ENCODE measurements at regions not wholly inside any gene's neighbourhood (a gene's known extent, or its start where the extent isn't known, plus 50 kb on each side); places are given as distances from the start of the nearest gene placed in this dataset.

DNA sequence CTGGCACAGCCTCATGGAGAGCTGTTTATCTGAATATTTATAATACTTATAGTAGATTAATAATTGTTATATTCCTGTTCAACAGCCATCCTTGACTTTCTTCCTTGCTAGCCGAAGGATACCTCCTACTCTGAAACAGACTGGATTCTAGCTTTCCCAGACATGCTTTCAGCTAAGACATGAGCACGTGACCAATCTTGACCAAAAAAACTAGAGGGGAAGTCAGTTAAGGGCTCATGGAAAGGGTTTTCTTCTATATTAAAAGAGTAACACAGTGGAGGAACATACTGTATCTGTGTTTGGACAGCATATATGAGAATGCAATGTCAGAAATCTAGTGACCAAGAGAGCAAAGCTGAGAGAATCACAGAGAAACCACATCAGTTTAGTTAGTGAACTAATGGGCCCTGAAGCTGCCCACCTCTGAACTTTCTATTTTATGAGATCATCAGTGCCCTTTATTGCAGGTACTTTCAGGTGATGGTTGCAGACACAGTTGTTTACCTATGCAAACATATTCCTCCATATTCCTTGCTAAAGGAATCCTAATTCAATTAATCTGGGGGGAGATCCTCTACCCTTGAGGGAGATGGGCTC, 140.4 kb upstream of the SLC24A3 start:
- H3K4me1 ChIP-seq (ENCODE audit: control insufficient read depth in 5 of 5, insufficient read depth in 5 of 5, low read length in 5 of 5) = no peaks in the 10 kb centered on the region
- H3K27me3 ChIP-seq (ENCODE audit: control insufficient read depth in 5 of 5, insufficient read depth in 4 of 5, low read length in 5 of 5) = no peaks in the 10 kb centered on the region
- no peak overlapping the region for H3K4me3 ChIP-seq (ENCODE audit: low read depth in 1 of 5, low read length in 5 of 5)
- H3K27ac ChIP-seq (ENCODE audit: low read depth, low read length) = no peak overlapping the region
- H3K9me3 ChIP-seq (ENCODE audit: control insufficient read depth in 5 of 5, low read length in 5 of 5) = peaks cover 0 to 3% (median 0%) of the 10 kb centered on the region in 5 donors
- H3K36me3 ChIP-seq (ENCODE audit: control insufficient read depth in 5 of 5, insufficient read depth in 5 of 5, low read length in 5 of 5) = no peaks in the 10 kb centered on the region
- H3K9ac ChIP-seq (ENCODE audit: low read length in 5 of 5) = no peak overlapping the region

DNA sequence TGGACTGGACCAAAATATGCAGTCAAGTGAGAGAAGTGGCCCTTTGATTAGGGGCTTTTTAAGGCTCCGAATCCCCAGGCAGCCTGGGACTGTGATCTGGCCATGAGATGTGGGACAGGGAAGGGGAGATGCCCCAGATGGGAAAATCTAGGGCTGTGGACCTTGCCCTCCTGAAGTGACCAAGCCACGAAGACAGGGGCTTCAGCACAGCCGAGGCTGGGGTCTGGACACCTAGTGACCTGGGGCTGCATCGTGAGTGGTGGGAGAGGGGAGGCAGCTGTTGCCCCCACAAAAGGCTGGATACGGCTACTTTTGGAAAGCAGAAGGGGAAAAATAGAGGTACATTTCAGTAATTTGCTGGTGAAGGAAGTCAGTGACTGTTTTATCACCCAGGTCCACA, 139.5 kb upstream of the SLC24A3 start:
- Histone ChIP-seq H3K9ac (ENCODE audit: low read length in 5 of 5) (no peak overlapping the region), H3K4me3 (ENCODE audit: low read depth in 1 of 5, low read length in 5 of 5) (no peak overlapping the region), H3K9me3 (ENCODE audit: control insufficient read depth in 5 of 5, low read length in 5 of 5) (no peaks in the 10 kb centered on the region), H3K36me3 (ENCODE audit: control insufficient read depth in 5 of 5, insufficient read depth in 5 of 5, low read length in 5 of 5) (no peaks in the 10 kb centered on the region), H3K27me3 (ENCODE audit: control insufficient read depth in 5 of 5, insufficient read depth in 4 of 5, low read length in 5 of 5) (no peaks in the 10 kb centered on the region), H3K27ac (ENCODE audit: low read depth, low read length) (no peak overlapping the region), H3K4me1 (ENCODE audit: control insufficient read depth in 5 of 5, insufficient read depth in 5 of 5, low read length in 5 of 5) (no peaks in the 10 kb centered on the region)

DNA sequence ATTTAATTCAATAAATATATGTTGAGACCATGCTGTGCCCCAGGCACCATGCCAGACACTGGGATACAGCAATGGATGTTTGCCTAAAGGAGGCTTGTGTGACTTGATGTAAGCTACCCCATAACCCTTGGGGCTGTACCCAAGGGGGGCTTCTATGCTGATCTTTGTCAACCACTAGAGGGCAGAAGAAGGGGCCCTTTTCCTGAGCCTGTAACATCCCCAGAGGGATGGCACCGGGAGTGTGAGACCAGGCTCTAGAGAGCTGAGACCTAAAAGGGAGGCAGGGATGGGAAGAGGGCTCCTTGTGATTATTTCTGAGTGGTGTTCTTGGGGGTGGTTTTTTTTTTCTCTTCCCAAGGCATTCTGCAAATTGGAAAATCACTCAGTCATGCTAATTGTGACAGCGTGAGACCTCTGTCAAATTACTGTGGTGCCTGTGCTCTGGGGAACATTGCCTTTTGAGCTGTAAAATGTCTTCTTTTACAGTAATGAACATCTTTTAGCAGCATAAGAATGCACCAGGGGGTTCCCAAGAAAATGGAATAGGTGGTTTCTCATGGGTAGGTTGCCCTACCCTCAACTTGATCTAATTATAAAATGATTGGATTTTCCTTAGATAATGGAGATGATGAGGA, 138.7 kb upstream of the SLC24A3 start:
- Histone ChIP-seq H3K27ac (ENCODE audit: low read depth, low read length) (no peak overlapping the region), H3K9ac (ENCODE audit: low read length in 5 of 5) (no peak overlapping the region), H3K4me1 (ENCODE audit: control insufficient read depth in 5 of 5, insufficient read depth in 5 of 5, low read length in 5 of 5) (no peaks in the 10 kb centered on the region), H3K27me3 (ENCODE audit: control insufficient read depth in 5 of 5, insufficient read depth in 4 of 5, low read length in 5 of 5) (no peaks in the 10 kb centered on the region), H3K36me3 (ENCODE audit: control insufficient read depth in 5 of 5, insufficient read depth in 5 of 5, low read length in 5 of 5) (no peaks in the 10 kb centered on the region), H3K9me3 (ENCODE audit: control insufficient read depth in 5 of 5, low read length in 5 of 5) (no peaks in the 10 kb centered on the region), H3K4me3 (ENCODE audit: low read depth in 1 of 5, low read length in 5 of 5) (no peak overlapping the region)

DNA sequence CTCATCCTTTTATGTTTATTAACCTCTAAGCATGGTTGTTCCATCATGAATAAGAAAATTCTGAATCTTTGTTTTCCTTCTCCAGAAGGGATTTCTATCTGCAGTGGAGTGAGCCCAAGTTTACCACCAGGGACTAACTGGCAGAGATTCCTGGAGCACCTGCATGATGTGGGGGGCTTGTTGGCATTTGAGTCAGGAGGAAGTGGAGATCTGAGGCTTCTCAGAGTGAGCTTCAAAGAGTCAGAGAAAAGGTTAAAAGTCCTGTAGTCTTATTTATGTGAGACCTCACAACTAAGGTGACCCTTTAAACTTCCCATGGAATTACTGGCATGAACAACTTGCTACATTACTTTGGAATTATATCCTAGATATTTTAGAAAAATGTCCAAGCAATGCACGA, 138.1 kb upstream of the SLC24A3 start:
- H3K27ac ChIP-seq (ENCODE audit: low read depth, low read length) = no peak overlapping the region
- H3K4me3 ChIP-seq (ENCODE audit: low read depth in 1 of 5, low read length in 5 of 5) = no peak overlapping the region
- H3K9me3 ChIP-seq (ENCODE audit: control insufficient read depth in 5 of 5, low read length in 5 of 5) = no peaks in the 10 kb centered on the region
- no peak overlapping the region for H3K9ac ChIP-seq (ENCODE audit: low read length in 5 of 5)
- no peaks in the 10 kb centered on the region for H3K27me3 ChIP-seq (ENCODE audit: control insufficient read depth in 5 of 5, insufficient read depth in 4 of 5, low read length in 5 of 5)
- no peaks in the 10 kb centered on the region for H3K36me3 ChIP-seq (ENCODE audit: control insufficient read depth in 5 of 5, insufficient read depth in 5 of 5, low read length in 5 of 5)
- H3K4me1 ChIP-seq (ENCODE audit: control insufficient read depth in 5 of 5, insufficient read depth in 5 of 5, low read length in 5 of 5) = no peaks in the 10 kb centered on the region

DNA sequence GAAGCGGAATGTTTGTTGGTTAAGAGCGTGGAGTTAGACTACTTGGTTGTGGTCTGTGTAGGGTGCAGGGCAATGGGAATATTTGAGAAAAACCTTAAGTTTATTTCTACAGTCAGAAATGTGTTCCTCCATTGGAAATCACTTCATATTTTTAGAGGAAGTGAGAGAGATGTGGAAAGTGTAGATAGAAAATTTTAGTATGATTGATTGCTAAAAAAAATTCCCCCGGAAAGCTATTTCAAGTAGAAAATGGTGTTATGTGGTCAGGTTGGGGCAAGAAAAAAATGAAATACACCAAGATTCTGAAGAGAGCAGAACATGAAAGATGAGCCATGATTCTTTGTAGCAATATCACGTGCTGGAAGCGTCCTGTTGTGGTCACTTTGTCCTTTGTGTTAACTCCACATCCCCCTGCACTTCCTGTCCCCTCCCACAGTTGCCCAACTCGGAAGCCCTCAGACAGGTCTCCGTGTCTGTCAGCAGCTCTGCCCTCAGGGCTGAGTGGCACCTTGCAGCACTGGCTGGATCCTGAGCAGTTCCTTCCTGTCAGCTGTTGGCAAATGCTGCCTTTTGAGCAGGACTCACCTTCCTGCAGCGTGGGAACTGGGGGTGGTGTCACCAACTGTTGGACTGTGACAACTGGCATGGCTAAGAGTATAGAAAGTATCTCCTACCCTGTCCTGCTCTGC, 137.5 kb upstream of the SLC24A3 start:
- Histone ChIP-seq H3K4me3 (ENCODE audit: low read depth in 1 of 5, low read length in 5 of 5) (no peak overlapping the region), H3K27me3 (ENCODE audit: control insufficient read depth in 5 of 5, insufficient read depth in 4 of 5, low read length in 5 of 5) (no peaks in the 10 kb centered on the region), H3K36me3 (ENCODE audit: control insufficient read depth in 5 of 5, insufficient read depth in 5 of 5, low read length in 5 of 5) (no peaks in the 10 kb centered on the region), H3K9ac (ENCODE audit: low read length in 5 of 5) (no peak overlapping the region), H3K27ac (ENCODE audit: low read depth, low read length) (no peak overlapping the region), H3K4me1 (ENCODE audit: control insufficient read depth in 5 of 5, insufficient read depth in 5 of 5, low read length in 5 of 5) (peaks cover 0 to 2% (median 0%) of the 10 kb centered on the region in 5 donors), H3K9me3 (ENCODE audit: control insufficient read depth in 5 of 5, low read length in 5 of 5) (no peaks in the 10 kb centered on the region)

DNA sequence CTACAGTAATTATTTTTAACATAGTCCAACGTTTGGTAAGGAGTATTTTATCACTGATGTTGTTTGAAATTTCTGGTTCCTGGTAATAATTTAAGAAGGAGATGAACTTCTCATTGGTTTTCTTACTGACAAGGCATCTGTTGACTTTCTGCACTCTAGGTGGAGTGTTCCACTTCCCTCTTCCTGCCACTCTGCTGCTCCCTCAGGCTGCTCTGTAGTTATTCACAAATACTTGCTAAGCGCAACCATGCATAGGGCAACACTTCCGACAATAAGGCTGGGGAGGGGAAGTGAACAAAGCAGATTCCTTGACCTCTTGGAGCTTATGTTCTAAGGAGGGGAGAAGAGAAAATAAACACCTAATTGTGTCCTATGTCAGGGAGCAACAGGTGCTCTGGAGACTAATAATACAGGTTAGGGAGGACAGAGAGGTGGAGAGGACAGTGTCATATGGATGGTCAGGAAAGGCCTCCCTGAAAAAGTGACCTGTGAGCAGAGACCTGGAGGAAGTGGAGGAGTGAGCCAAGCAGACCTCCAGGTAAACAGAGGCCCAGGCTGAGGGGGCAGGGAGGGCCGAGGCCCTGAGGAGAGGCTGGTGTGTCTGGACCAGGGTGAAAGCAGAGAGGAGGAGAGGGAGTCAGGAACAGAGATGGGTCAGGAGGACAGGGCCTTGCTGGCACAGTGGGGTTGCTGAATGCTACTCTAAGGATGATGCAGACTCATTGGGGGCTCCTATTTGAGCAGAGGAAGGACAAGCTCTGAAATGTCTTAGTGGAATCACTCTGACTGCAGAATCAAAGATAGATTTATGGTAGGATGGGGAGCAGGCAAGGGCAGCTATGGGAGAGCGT, 134.8 kb upstream of the SLC24A3 start:
- no peaks in the 10 kb centered on the region for H3K27me3 ChIP-seq (ENCODE audit: control insufficient read depth in 5 of 5, insufficient read depth in 4 of 5, low read length in 5 of 5)
- no peaks in the 10 kb centered on the region for H3K9me3 ChIP-seq (ENCODE audit: control insufficient read depth in 5 of 5, low read length in 5 of 5)
- H3K27ac ChIP-seq (ENCODE audit: low read depth, low read length) = no peak overlapping the region
- no peaks in the 10 kb centered on the region for H3K36me3 ChIP-seq (ENCODE audit: control insufficient read depth in 5 of 5, insufficient read depth in 5 of 5, low read length in 5 of 5)
- peaks cover 0 to 2% (median 0%) of the 10 kb centered on the region in 5 donors for H3K4me1 ChIP-seq (ENCODE audit: control insufficient read depth in 5 of 5, insufficient read depth in 5 of 5, low read length in 5 of 5)
- no peak overlapping the region for H3K4me3 ChIP-seq (ENCODE audit: low read depth in 1 of 5, low read length in 5 of 5)
- no peak overlapping the region for H3K9ac ChIP-seq (ENCODE audit: low read length in 5 of 5)

DNA sequence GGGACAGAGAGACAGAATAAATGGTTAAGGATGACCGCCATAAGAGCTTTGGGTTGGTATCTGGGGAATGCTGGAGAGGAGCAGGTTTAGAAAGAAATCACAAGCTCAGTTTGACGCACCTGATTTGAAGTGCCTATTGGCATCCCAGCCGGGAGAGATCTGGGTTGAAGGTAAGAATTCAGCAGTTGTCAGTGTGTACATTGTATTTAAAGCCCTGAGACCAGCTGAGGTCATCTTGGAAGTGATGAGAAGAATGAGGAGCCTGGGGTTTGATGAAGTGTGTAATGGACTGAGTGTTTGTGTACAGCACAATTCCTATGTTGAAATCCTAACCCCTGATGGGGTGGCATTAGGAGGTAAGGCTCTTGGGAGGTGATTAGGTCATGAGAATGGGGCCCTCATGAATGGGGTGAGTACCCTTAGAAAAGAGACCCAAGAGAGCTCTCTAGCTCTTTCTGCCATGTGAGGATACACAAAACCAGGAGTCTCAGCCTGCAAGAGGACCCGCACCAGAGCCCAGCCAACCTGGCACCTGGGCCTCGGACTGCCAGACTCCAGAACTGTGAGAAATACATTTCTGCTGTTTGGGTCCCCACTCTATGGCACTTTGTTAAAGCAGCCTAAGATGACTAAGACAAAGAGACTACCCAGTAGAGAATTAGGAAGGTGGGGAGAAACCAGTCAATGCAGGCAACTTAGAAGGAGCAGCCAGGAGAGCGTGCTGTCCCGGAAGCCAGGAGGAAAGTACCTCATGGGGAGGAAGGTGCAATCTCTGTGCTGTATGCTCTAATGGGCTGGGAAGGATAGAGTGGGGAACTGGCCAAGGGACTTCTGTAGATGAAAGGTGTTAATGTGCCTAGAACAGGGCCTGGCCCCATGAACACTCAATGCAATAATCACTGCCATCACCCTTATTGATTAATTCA, 133.7 kb upstream of the SLC24A3 start:
- Histone ChIP-seq H3K4me1 (ENCODE audit: control insufficient read depth in 5 of 5, insufficient read depth in 5 of 5, low read length in 5 of 5) (peaks cover 0 to 2% (median 0%) of the 10 kb centered on the region in 5 donors), H3K4me3 (ENCODE audit: low read depth in 1 of 5, low read length in 5 of 5) (no peak overlapping the region), H3K27me3 (ENCODE audit: control insufficient read depth in 5 of 5, insufficient read depth in 4 of 5, low read length in 5 of 5) (no peaks in the 10 kb centered on the region), H3K27ac (ENCODE audit: low read depth, low read length) (no peak overlapping the region), H3K36me3 (ENCODE audit: control insufficient read depth in 5 of 5, insufficient read depth in 5 of 5, low read length in 5 of 5) (no peaks in the 10 kb centered on the region), H3K9me3 (ENCODE audit: control insufficient read depth in 5 of 5, low read length in 5 of 5) (no peaks in the 10 kb centered on the region), H3K9ac (ENCODE audit: low read length in 5 of 5) (no peak overlapping the region)

DNA sequence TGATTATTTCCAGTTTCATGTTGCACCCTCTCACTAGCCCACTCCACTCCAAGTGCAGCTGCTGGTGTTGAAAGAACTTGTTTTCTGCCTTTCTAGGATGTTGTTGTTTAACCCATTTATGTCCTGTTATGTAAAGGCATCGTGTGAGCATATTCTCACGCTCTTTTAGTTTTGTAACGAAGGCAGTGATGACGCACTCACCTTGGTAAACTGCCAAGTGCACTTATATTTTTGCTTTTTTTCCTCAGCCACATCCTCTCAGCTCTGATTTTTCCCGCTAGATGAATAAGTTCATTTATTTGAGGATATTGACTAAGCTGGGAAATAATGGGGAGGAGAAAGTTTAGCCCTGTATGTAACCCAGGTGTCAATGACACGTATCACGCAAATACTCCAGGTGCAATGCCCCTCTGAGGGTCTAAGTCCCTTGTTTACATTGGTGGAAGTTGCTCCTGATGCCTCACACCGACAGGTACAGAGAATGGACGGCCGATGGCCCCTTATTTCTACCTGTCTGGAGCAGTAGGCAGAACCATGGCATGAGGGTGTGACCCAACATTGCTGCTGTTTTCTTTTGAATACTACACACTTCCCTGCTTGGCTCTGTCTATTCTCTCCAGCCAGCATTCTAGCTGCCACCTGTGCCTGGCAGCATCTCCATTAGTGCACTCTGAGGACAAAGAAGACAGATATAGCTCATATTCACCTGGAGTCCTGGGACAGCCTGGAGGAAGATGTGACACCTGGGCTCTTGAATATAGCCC, 132.7 kb upstream of the SLC24A3 start:
- H3K9me3 ChIP-seq (ENCODE audit: control insufficient read depth in 5 of 5, low read length in 5 of 5) = no peaks in the 10 kb centered on the region
- no peak overlapping the region for H3K9ac ChIP-seq (ENCODE audit: low read length in 5 of 5)
- H3K36me3 ChIP-seq (ENCODE audit: control insufficient read depth in 5 of 5, insufficient read depth in 5 of 5, low read length in 5 of 5) = no peaks in the 10 kb centered on the region
- peaks cover 0 to 2% (median 0%) of the 10 kb centered on the region in 5 donors for H3K4me1 ChIP-seq (ENCODE audit: control insufficient read depth in 5 of 5, insufficient read depth in 5 of 5, low read length in 5 of 5)
- no peak overlapping the region for H3K4me3 ChIP-seq (ENCODE audit: low read depth in 1 of 5, low read length in 5 of 5)
- H3K27me3 ChIP-seq (ENCODE audit: control insufficient read depth in 5 of 5, insufficient read depth in 4 of 5, low read length in 5 of 5) = no peaks in the 10 kb centered on the region
- no peak overlapping the region for H3K27ac ChIP-seq (ENCODE audit: low read depth, low read length)

DNA sequence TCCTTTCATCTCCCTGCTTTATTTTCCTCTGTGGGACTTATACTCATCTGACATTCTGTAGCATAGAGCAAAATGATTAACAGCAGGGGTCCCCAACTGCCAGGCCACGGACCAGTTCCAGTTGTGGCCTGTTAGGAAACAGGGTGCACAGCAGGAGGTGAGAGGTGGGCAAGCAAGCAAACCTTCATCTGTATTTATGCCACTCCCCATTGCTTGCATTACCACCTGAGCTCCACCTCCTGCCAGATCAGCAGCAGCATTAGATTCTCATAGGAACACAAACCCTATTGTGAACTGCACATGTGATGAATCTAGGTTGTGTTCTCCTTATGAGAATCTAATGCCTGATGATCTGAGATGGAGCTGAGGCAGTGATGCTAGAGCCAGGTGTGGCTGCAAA, 130.5 kb upstream of the SLC24A3 start:
- H3K27me3 ChIP-seq (ENCODE audit: control insufficient read depth in 5 of 5, insufficient read depth in 4 of 5, low read length in 5 of 5) = no peaks in the 10 kb centered on the region
- H3K27ac ChIP-seq (ENCODE audit: low read depth, low read length) = no peak overlapping the region
- no peak overlapping the region for H3K4me3 ChIP-seq (ENCODE audit: low read depth in 1 of 5, low read length in 5 of 5)
- H3K4me1 ChIP-seq (ENCODE audit: control insufficient read depth in 5 of 5, insufficient read depth in 5 of 5, low read length in 5 of 5) = peaks cover 0 to 2% (median 0%) of the 10 kb centered on the region in 5 donors
- no peaks in the 10 kb centered on the region for H3K9me3 ChIP-seq (ENCODE audit: control insufficient read depth in 5 of 5, low read length in 5 of 5)
- H3K9ac ChIP-seq (ENCODE audit: low read length in 5 of 5) = no peak overlapping the region
- H3K36me3 ChIP-seq (ENCODE audit: control insufficient read depth in 5 of 5, insufficient read depth in 5 of 5, low read length in 5 of 5) = no peaks in the 10 kb centered on the region
